ENCODE measurements at regions not wholly inside any gene's neighbourhood (a gene's known extent, or its start where the extent isn't known, plus 50 kb on each side); places are given as distances from the start of the nearest gene placed in this dataset.

DNA sequence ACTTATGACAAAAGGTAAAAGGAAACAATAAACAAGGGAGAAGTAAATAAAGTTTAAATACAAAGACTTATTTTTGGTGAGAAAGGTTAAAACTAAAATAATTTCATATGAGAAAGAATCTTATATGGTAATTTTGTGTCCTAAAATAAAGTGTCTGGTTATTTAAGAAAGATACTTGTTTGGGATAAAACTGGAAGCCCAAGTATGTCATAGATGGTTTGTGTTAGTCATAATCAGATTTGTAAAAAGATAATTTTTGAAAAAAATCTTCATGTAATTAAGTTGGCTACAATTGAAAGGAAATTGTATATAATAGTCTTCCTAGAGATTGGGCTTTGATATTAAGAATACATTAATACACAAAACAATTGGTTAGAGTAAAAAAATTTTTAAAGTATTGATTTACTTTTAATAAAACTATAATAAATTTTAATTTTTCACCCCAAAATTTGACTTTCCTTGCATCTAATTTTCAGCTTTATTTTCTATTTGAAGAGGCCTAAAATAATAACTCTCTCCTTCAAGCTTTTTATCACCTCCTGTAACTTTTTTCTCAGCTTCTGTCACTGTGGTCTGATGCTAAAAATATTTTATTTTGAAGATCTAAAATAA, 315.6 kb downstream of the SLITRK5 start:
- no peak for TF ChIP-seq CTCF (IDR thresholded peaks at IDR 0.05; ENCODE audit: insufficient read depth, low read length)
- TF ChIP-seq POLR2AphosphoS5 (IDR thresholded peaks at IDR 0.05; ENCODE audit: low read depth), result no peak
- no peak for TF ChIP-seq GABPA (IDR thresholded peaks at IDR 0.05; ENCODE audit: low read depth)
- TF ChIP-seq, protein P1, sequence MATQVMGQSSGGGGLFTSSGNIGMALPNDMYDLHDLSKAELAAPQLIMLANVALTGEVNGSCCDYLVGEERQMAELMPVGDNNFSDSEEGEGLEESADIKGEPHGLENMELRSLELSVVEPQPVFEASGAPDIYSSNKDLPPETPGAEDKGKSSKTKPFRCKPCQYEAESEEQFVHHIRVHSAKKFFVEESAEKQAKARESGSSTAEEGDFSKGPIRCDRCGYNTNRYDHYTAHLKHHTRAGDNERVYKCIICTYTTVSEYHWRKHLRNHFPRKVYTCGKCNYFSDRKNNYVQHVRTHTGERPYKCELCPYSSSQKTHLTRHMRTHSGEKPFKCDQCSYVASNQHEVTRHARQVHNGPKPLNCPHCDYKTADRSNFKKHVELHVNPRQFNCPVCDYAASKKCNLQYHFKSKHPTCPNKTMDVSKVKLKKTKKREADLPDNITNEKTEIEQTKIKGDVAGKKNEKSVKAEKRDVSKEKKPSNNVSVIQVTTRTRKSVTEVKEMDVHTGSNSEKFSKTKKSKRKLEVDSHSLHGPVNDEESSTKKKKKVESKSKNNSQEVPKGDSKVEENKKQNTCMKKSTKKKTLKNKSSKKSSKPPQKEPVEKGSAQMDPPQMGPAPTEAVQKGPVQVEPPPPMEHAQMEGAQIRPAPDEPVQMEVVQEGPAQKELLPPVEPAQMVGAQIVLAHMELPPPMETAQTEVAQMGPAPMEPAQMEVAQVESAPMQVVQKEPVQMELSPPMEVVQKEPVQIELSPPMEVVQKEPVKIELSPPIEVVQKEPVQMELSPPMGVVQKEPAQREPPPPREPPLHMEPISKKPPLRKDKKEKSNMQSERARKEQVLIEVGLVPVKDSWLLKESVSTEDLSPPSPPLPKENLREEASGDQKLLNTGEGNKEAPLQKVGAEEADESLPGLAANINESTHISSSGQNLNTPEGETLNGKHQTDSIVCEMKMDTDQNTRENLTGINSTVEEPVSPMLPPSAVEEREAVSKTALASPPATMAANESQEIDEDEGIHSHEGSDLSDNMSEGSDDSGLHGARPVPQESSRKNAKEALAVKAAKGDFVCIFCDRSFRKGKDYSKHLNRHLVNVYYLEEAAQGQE (IDR thresholded peaks at IDR 0.05; ENCODE audit: insufficient replicate concordance, low read depth), result no peak
- no peak for TF ChIP-seq SPI1 (IDR thresholded peaks at IDR 0.05; ENCODE audit: borderline replicate concordance, low read depth)
